ENCODE measurements at regions not wholly inside any gene's neighbourhood (a gene's known extent, or its start where the extent isn't known, plus 50 kb on each side); places are given as distances from the start of the nearest gene placed in this dataset.

- no peak for DNase-seq
Observed at GRCh38 chr10:132485391-132485790, 52.2 kb upstream of the INPP5A start.

GRCh38 chr10:132486539-132487121 is 51.0 kb upstream of the INPP5A start:
- no peak for DNase-seq

- no peak for DNase-seq
Observed at GRCh38 chr10:132487241-132488135, 50.1 kb upstream of the INPP5A start.
